ENCODE measurements at regions not wholly inside any gene's neighbourhood (a gene's known extent, or its start where the extent isn't known, plus 50 kb on each side); places are given as distances from the start of the nearest gene placed in this dataset.

- TF ChIP-seq CTCF (IDR thresholded peaks at IDR 0.05) = no peak
- TF ChIP-seq, protein P1, sequence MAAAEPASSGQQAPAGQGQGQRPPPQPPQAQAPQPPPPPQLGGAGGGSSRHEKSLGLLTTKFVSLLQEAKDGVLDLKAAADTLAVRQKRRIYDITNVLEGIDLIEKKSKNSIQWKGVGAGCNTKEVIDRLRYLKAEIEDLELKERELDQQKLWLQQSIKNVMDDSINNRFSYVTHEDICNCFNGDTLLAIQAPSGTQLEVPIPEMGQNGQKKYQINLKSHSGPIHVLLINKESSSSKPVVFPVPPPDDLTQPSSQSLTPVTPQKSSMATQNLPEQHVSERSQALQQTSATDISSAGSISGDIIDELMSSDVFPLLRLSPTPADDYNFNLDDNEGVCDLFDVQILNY (CRISPR knock-in tag; IDR thresholded peaks at IDR 0.05) = no peak
- no peak for TF ChIP-seq CREB1 (CRISPR knock-in tag; IDR thresholded peaks at IDR 0.05)
- TF ChIP-seq NR1H2 (CRISPR knock-in tag; IDR thresholded peaks at IDR 0.05) = no peak
- no peak for TF ChIP-seq FOXJ3 (CRISPR knock-in tag; IDR thresholded peaks at IDR 0.05; ENCODE audit: borderline replicate concordance)
- TF ChIP-seq, protein P2, sequence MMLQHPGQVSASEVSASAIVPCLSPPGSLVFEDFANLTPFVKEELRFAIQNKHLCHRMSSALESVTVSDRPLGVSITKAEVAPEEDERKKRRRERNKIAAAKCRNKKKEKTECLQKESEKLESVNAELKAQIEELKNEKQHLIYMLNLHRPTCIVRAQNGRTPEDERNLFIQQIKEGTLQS (CRISPR knock-in tag; conservative IDR thresholded peaks at IDR 0.05) = no peak
- no peak for TF ChIP-seq GABPB1 (CRISPR knock-in tag; IDR thresholded peaks at IDR 0.05)
- TF ChIP-seq ZNF416 (CRISPR knock-in tag; IDR thresholded peaks at IDR 0.05) = no peak
- no peak for TF ChIP-seq CBFB (CRISPR knock-in tag; IDR thresholded peaks at IDR 0.05; ENCODE audit: low read depth)
These were observed 212.4 kb upstream of the GALNT2 start for GRCh38 chr1:229854620-229855019.
